Stomach (tissue), 8 donors: ENCODE measurements at regions not wholly inside any gene's neighbourhood (a gene's known extent, or its start where the extent isn't known, plus 50 kb on each side); places are given as distances from the start of the nearest gene placed in this dataset.

Experiments used
- DNase-seq, 2 donors: peaks; one replicate each; pipeline versions ENCODE4 v3.0.0 to v3.0.0-alpha.2; 2013 to 2019
- H3K27ac ChIP-seq, 5 donors: fragments of 200-600 bp in 4 of 5; sonication (generic) in 4 of 5; one replicate each; pipeline ENCODE4 v1.5.1; 2013 to 2019; ENCODE audit warnings: mild to moderate bottlenecking in 1 of 5, moderate library complexity in 1 of 5
- H3K27me3 ChIP-seq, 3 donors: fragments of 200-600 bp; sonication (generic); one replicate each; pipeline ENCODE4 v1.5.1; 2017 to 2019; ENCODE audit warnings: mixed run types in 1 of 3
- H3K36me3 ChIP-seq, 4 donors: fragments of 200-600 bp; sonication (generic); 1 replicate in 3 of 4; 2 replicates in 1 of 4; pipeline ENCODE4 v1.5.1; 2016 to 2019
- H3K4me1 ChIP-seq, 4 donors: fragments of 200-600 bp; sonication (generic); one replicate each; pipeline ENCODE4 v1.5.1; 2016 to 2019
- H3K4me3 ChIP-seq, 4 donors: fragments of 200-600 bp; sonication (generic) in 3 of 4; one replicate each; pipeline ENCODE4 v1.5.1; 2016 to 2019; ENCODE audit warnings: mild to moderate bottlenecking in 1 of 4
- H3K9me3 ChIP-seq, 4 donors: fragments of 200-600 bp; sonication (generic); one replicate each; pipeline ENCODE4 v1.5.1; 2016 to 2019
- EP300 ChIP-seq: sonication (generic); formaldehyde crosslinking; IDR thresholded peaks from one replicate; pipeline ENCODE4 v1.6.1; 2017; ENCODE audit warnings: antibody characterized with exemption
- POLR2A ChIP-seq, 4 donors: fragments of 450-650 bp; IDR thresholded peaks; one replicate each; pipeline ENCODE4 v1.6.1; 2016; ENCODE audit warnings: antibody characterized with exemption in 4 of 4, control low read depth in 2 of 4, mild to moderate bottlenecking in 1 of 4, moderate library complexity in 1 of 4
- POLR2AphosphoS5 ChIP-seq, 3 donors: sonication (generic); formaldehyde crosslinking; IDR thresholded peaks; one replicate each; pipeline ENCODE4 v1.6.1; 2016; ENCODE audit warnings: antibody characterized with exemption in 3 of 3
- WGBS, 5 donors: extraction: QIAGEN DNeasy Blood & Tissue Kit in 3 of 5; methylation state at CpG; one replicate each; pipeline versions ENCODE4 v1.1.5 to v1.1.7; 2013 to 2018; 5-methylcytosine and 5-hydroxymethylcytosine counted together
- intact Hi-C: fragments of 100-400 bp; cut with DNase I; formaldehyde crosslinking; loops from one replicate; pipeline ENCODE4 v1.15.1; 2023; ENCODE audit warnings: low total_unique reads
- TF ChIP-seq, protein P1 (sequence below), 7 experiments: fragments of 450-650 bp in 4 of 7; fragments of 200-600 bp in 3 of 7; sonication (generic) in 3 of 7; IDR thresholded peaks; one replicate each; pipeline ENCODE4 v1.5.1; 2016 to 2019; ENCODE audit warnings: antibody characterized with exemption in 7 of 7, control low read depth in 2 of 7, mild to moderate bottlenecking in 1 of 7
- donor health status: healthy with polysubstance abuse.
- donor health status: Bipolar disorder and iron deficiency.
- donor health status: healthy.

DNA sequence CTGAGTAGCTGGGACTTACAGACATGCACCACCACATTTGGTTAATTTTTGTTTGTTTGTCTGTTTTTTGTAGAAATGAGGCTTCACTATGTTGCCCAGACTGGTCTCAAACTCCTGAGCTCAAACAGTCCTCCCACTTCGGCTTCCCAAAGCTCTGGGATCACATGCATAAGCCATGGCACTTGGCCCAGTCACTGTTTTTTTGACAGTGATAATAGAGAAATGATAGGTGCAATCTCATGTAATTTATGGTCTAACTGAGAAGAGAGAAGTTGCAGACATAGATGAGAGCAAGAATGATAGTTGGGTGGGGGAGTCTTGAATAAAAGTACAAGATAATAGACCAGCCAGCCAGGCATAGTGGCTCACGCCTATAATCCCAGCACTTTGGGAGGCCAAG, 89.7 kb upstream of the TNRC6A start:
- WGBS, 5 donors = 78 to 85% (median 84%) methylated on average over 2 of the region's 2 CpGs
- H3K4me1 ChIP-seq = peaks cover 0 to 15% (median 7%) of the 10 kb centered on the region in 4 donors

DNA sequence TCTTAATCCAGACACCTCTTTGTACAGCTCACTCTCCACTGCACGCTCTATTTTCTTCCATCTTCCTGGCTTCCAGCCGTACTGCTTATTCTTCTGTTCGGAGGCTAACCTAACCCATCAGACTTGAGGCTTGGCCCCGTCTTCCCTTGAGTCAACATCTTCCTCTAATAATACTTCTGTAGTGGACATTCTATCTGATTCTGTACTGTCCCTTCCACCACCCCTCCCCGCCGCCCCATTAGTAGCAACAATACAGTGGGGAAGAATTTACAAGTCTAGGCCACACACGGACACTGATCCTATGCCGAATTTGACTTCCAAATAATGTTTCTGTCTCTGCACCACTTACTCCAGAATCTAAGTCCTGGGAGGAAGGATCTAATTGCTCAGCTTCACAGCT, 86.0 kb upstream of the TNRC6A start:
- Histone ChIP-seq H3K27me3 (no peaks in the 10 kb centered on the region), H3K4me1 (peaks cover 0 to 6% (median 2%) of the 10 kb centered on the region in 4 donors), H3K4me3 (no peak overlapping the region), H3K27ac (no peak overlapping the region), H3K9me3 (no peaks in the 10 kb centered on the region), H3K36me3 (no peaks in the 10 kb centered on the region)
- WGBS, 5 donors = 67 to 91% (median 77%) methylated on average over 8 of the region's 8 CpGs
- no peak for TF ChIP-seq POLR2A (IDR thresholded peaks at IDR 0.05)
- no peak for DNase-seq
- intact Hi-C loops = no loop called here

More for the DNA sequence above, 89.7 kb upstream of the TNRC6A start:
- H3K27me3 ChIP-seq = no peaks in the 10 kb centered on the region
- no peaks in the 10 kb centered on the region for H3K9me3 ChIP-seq
- no peaks in the 10 kb centered on the region for H3K36me3 ChIP-seq
- H3K4me3 ChIP-seq = no peak overlapping the region
- intact Hi-C loops = no loop called here
- DNase-seq = no peak
- no peak overlapping the region for H3K27ac ChIP-seq
- TF ChIP-seq POLR2A (IDR thresholded peaks at IDR 0.05) = no peak
- no peak for TF ChIP-seq EP300
- no peak for TF ChIP-seq POLR2AphosphoS5 (IDR thresholded peaks at IDR 0.05)
- TF ChIP-seq, protein P1, sequence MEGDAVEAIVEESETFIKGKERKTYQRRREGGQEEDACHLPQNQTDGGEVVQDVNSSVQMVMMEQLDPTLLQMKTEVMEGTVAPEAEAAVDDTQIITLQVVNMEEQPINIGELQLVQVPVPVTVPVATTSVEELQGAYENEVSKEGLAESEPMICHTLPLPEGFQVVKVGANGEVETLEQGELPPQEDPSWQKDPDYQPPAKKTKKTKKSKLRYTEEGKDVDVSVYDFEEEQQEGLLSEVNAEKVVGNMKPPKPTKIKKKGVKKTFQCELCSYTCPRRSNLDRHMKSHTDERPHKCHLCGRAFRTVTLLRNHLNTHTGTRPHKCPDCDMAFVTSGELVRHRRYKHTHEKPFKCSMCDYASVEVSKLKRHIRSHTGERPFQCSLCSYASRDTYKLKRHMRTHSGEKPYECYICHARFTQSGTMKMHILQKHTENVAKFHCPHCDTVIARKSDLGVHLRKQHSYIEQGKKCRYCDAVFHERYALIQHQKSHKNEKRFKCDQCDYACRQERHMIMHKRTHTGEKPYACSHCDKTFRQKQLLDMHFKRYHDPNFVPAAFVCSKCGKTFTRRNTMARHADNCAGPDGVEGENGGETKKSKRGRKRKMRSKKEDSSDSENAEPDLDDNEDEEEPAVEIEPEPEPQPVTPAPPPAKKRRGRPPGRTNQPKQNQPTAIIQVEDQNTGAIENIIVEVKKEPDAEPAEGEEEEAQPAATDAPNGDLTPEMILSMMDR (IDR thresholded peaks at IDR 0.05) = no peak

DNA sequence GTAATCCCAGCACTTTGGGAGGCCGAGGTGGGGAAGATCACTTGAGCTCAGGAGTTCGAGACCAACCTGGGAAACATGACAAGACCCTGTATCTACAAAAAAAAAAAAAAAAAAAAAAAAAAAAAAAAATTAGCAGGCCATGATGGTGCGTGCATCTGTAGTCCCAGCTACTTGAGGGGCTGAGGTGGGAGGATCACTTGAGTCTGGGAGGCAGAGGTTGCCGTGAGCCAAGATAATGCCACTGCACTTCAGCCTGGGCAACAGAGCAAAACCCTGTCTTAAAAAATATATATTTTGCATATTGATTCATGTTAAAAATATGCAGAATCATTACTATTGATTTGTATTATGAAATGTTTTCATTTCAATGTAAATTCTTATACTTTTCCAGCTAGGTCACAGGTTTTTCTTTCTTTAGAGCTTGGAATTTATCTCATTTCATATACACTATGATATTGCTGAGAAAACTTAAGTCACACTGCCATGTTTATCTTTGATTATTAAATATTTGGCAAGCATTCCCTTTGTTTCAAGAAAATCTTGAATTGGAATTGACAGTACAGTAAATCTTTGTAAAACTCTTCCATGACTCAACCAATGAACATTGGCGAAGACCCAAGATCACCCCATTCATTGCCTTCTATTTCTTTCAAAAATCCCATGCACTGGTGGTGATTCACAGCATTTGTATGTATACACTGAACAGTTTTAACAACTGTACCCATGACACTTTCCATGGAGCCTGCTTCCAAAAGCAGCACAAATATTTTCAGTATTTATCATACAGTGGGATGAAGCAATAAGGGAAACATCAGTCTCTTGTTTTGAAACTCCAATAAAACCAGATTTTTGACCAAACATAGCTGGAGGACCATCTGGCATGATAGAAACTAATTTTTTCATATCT, 83.5 kb upstream of the TNRC6A start:
- Histone ChIP-seq H3K9me3 (no peaks in the 10 kb centered on the region), H3K4me3 (no peak overlapping the region), H3K27ac (peak overlapping the region in 4 of 5 donors; percentile 21 to 43 (median 31)), H3K36me3 (no peaks in the 10 kb centered on the region), H3K27me3 (no peaks in the 10 kb centered on the region), H3K4me1 (peaks cover 0 to 6% (median 2%) of the 10 kb centered on the region in 4 donors)
- peak in 1 of 2 donors; percentile 78 for DNase-seq
- WGBS, 5 donors = 62 to 78% (median 69%) methylated on average over 5 of the region's 5 CpGs
- intact Hi-C loops = no loop called here
- TF ChIP-seq, protein P1 (IDR thresholded peaks at IDR 0.05) = no peak
- TF ChIP-seq POLR2AphosphoS5 (IDR thresholded peaks at IDR 0.05) = peak; percentile 38 to 80 (median 74)

DNA sequence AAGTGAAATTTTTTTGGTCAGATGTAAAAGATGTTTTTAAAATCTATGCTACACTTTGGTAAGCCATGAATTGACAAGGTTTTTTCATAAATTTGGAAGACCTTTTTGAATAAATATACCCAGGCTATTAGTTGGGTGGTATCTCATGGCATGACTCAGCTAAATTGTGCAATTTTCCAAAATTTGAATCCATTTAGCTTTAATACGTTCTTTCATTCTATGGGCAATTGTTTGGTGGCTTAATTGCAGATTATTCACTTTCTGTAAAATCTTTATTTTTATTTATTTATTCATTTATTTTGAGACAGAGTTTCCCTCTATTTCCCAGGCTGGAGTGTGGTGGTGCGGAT, 82.8 kb upstream of the TNRC6A start:
- Histone ChIP-seq H3K4me1 (peaks cover 0 to 6% (median 2%) of the 10 kb centered on the region in 4 donors), H3K27ac (peak overlapping the region in 4 of 5 donors; percentile 21 to 43 (median 31)), H3K4me3 (no peak overlapping the region), H3K27me3 (no peaks in the 10 kb centered on the region), H3K36me3 (no peaks in the 10 kb centered on the region), H3K9me3 (no peaks in the 10 kb centered on the region)
- intact Hi-C loops = no loop called here
- DNase-seq = no peak
- WGBS, 5 donors = 71 to 89% (median 80%) methylated on average over 2 of the region's 2 CpGs
- no peak for TF ChIP-seq EP300
- TF ChIP-seq, protein P1 (IDR thresholded peaks at IDR 0.05) = no peak
- no peak for TF ChIP-seq POLR2AphosphoS5 (IDR thresholded peaks at IDR 0.05)
- no peak for TF ChIP-seq POLR2A (IDR thresholded peaks at IDR 0.05)

DNA sequence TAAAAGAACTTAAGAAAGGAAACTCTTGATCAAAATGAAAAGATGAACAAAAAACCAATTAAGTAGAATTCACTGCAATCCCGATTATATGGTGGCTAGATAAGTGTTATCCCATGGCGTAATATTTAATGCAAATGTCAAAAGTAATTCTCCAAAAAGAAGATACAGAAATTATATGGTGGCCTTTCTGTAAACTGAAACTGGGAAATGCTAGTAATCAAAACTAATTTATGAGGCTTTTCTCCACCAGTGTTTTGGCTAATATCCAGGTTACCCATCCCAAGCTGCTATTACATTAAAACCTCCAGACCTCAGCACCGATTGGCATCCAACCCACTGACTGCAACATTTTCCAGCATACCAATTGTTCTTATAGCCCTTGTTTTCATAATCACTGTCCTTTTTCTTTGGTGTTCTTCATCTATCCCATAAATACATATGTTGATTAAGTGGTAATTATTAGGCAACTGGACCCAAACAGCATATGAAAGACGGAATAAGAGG, 77.2 kb upstream of the TNRC6A start:
- H3K36me3 ChIP-seq = no peaks in the 10 kb centered on the region
- TF ChIP-seq, protein P1 (IDR thresholded peaks at IDR 0.05) = no peak
- TF ChIP-seq POLR2A (IDR thresholded peaks at IDR 0.05) (no peak), POLR2AphosphoS5 (IDR thresholded peaks at IDR 0.05) (no peak), EP300 (no peak)
- no peaks in the 10 kb centered on the region for H3K9me3 ChIP-seq
- H3K4me3 ChIP-seq = no peak overlapping the region
- 66 to 75% (median 72%) methylated on average over 4 of the region's 4 CpGs for WGBS, 5 donors
- H3K27ac ChIP-seq = no peak overlapping the region
- no peak for DNase-seq
- H3K4me1 ChIP-seq = no peaks in the 10 kb centered on the region
- intact Hi-C loops = no loop called here
- no peaks in the 10 kb centered on the region for H3K27me3 ChIP-seq
